ENCODE measurements at regions not wholly inside any gene's neighbourhood (a gene's known extent, or its start where the extent isn't known, plus 50 kb on each side); places are given as distances from the start of the nearest gene placed in this dataset.

GRCh38 chr2:133829450-133830020 is 261.3 kb upstream of the NCKAP5 start:
- no peak for TF ChIP-seq CTCF (conservative IDR thresholded peaks at IDR 0.05; ENCODE audit: low read length)
- TF ChIP-seq EZH2phosphoT487 (IDR thresholded peaks at IDR 0.05; ENCODE audit: borderline replicate concordance, low read depth, low read length) = no peak
